HFFc6 (cell line): ENCODE measurements at regions not wholly inside any gene's neighbourhood (a gene's known extent, or its start where the extent isn't known, plus 50 kb on each side); places are given as distances from the start of the nearest gene placed in this dataset.

Experiments
- DNase-seq: peaks from one replicate; pipeline ENCODE4 v3.0.0-alpha.2; 2018
- H3K27ac Mint-ChIP-seq: 2 replicates; pipeline ENCODE4 v1.8.0; 2020; ENCODE audit warnings: mild to moderate bottlenecking, mixed read lengths
- H3K27me3 Mint-ChIP-seq: 2 replicates; pipeline ENCODE4 v1.8.0; 2021; ENCODE audit warnings: mild to moderate bottlenecking, moderate library complexity, mixed read lengths; ENCODE audit not compliant: insufficient read depth
- H3K36me3 Mint-ChIP-seq: 2 replicates; pipeline ENCODE4 v1.8.0; 2021; ENCODE audit warnings: low read depth, mixed read lengths
- H3K4me1 Mint-ChIP-seq: 2 replicates; pipeline ENCODE4 v1.8.0; 2020; ENCODE audit warnings: low read depth, mixed read lengths
- H3K4me3 Mint-ChIP-seq: 2 replicates; pipeline ENCODE4 v1.8.0; 2020; ENCODE audit warnings: mild to moderate bottlenecking, moderate library complexity, mixed read lengths
- H3K9me3 Mint-ChIP-seq: 2 replicates; pipeline ENCODE4 v1.8.0; 2020; ENCODE audit warnings: mild to moderate bottlenecking, mixed read lengths
- TF ChIP-seq, protein P1 (sequence below): fragments of 200-600 bp; sonication (generic); IDR thresholded peaks from 2 replicates; pipeline ENCODE4 v1.5.0; 2021; ENCODE audit warnings: antibody characterized with exemption, mild to moderate bottlenecking

DNA sequence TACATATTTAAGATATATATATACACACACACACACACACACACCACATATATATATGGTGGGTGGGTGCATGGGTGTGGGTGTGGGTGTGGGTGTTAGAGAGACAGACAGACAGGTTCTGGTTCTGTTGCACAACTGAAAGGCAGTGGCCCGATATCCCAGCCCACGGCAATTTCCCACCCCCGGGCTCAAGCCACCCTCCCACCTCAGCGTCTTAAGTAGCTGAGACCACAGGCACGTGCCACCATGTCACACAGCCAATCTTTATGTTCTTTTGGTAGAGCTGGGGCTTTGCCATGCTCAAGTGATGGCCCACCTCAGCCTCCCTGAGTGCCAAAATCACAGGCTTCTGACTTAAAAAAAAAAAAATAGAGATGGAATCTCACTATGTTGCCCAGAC, 417.8 kb upstream of the FOXG1 start:
- H3K4me3 Mint-ChIP-seq, result no peak overlapping the region
- H3K4me1 Mint-ChIP-seq, result no peaks in the 10 kb centered on the region
- H3K27ac Mint-ChIP-seq, result no peak overlapping the region
- TF ChIP-seq, protein P1, sequence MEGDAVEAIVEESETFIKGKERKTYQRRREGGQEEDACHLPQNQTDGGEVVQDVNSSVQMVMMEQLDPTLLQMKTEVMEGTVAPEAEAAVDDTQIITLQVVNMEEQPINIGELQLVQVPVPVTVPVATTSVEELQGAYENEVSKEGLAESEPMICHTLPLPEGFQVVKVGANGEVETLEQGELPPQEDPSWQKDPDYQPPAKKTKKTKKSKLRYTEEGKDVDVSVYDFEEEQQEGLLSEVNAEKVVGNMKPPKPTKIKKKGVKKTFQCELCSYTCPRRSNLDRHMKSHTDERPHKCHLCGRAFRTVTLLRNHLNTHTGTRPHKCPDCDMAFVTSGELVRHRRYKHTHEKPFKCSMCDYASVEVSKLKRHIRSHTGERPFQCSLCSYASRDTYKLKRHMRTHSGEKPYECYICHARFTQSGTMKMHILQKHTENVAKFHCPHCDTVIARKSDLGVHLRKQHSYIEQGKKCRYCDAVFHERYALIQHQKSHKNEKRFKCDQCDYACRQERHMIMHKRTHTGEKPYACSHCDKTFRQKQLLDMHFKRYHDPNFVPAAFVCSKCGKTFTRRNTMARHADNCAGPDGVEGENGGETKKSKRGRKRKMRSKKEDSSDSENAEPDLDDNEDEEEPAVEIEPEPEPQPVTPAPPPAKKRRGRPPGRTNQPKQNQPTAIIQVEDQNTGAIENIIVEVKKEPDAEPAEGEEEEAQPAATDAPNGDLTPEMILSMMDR, result no peak
- no peaks in the 10 kb centered on the region for H3K27me3 Mint-ChIP-seq
- no peaks in the 10 kb centered on the region; the same call in 1 of the 2 replicates for H3K36me3 Mint-ChIP-seq
- no peak for DNase-seq
- H3K9me3 Mint-ChIP-seq, result peaks cover 61% of the 10 kb centered on the region

DNA sequence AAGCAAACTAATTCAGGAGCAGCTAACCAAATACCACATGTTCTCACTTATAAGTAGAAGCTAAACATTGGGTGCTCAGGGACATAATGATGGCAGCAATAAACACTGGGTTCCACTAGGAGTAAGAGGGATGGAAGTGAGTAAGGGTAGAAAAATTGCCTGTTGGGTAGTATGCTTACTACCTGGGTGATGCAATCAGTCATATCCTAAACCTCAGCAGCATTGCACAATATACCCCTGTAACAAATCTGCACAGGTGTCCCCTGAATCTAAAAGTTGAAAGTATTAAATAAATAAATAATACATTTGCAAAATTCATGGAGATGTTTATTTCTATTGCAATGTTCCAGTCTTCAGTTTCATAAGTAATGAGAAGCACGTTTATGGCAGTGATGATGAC, 409.8 kb upstream of the FOXG1 start:
- H3K4me3 Mint-ChIP-seq, result no peak overlapping the region
- H3K27ac Mint-ChIP-seq, result no peak overlapping the region
- no peak for DNase-seq
- no peaks in the 10 kb centered on the region for H3K27me3 Mint-ChIP-seq
- 0 out of 2 replicates have a peak, but pooled peaks cover 2% of the 10 kb centered on the region for H3K36me3 Mint-ChIP-seq
- H3K9me3 Mint-ChIP-seq, result peaks cover 47% of the 10 kb centered on the region
- H3K4me1 Mint-ChIP-seq, result no peaks in the 10 kb centered on the region
- TF ChIP-seq, protein P1, result no peak

DNA sequence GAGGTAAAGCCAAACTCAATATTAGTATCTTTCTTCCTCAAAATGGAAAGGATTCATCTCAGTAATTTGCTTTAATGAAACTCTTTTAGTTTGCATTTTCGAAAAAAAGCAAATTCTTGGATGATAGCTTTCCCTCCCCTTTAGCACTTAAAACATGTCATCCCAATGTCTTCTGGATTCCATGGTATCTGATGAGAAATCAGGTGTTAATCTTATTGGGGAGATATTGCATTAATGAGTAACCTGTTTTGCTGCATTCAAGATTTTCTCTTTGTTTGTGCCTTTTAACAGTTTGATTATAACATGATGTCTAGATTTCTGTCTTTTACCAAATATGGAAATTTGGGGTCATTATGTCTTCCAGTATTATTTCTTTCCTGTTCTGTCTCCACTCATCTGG, 405.1 kb upstream of the FOXG1 start:
- no peaks in the 10 kb centered on the region for H3K4me1 Mint-ChIP-seq
- no peak overlapping the region for H3K27ac Mint-ChIP-seq
- no peaks in the 10 kb centered on the region for H3K27me3 Mint-ChIP-seq
- no peak for DNase-seq
- 0 out of 2 replicates have a peak, but pooled peaks cover 5% of the 10 kb centered on the region for H3K36me3 Mint-ChIP-seq
- peaks cover 57% of the 10 kb centered on the region for H3K9me3 Mint-ChIP-seq
- H3K4me3 Mint-ChIP-seq, result no peak overlapping the region
- TF ChIP-seq, protein P1, result no peak

DNA sequence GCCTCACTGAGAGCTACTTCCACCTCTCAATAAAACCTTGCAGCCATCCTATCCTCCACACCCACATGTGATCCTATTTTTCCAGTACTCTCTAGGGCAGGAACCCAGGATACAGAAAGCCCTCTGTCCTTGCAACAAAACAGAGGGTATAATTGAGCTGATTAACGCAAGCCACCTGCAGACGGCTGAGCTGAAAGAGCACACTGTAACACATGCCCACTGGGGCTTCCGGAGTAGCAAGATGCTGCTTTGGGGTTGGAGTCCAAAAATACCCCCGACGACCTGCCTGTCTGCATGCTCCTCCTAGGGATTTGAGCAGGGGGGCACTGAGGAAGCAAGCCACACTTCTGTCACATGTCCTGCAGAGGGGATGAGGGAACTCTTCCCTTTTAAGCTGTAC, 401.1 kb upstream of the FOXG1 start:
- Mint-ChIP-seq H3K27me3 (no peaks in the 10 kb centered on the region), H3K9me3 (peaks cover 43% of the 10 kb centered on the region), H3K36me3 (peaks cover 5% of the 10 kb centered on the region; the same call in 1 of the 2 replicates), H3K4me1 (no peaks in the 10 kb centered on the region), H3K4me3 (no peak overlapping the region), H3K27ac (no peak overlapping the region)
- TF ChIP-seq, protein P1, result no peak
- no peak for DNase-seq

DNA sequence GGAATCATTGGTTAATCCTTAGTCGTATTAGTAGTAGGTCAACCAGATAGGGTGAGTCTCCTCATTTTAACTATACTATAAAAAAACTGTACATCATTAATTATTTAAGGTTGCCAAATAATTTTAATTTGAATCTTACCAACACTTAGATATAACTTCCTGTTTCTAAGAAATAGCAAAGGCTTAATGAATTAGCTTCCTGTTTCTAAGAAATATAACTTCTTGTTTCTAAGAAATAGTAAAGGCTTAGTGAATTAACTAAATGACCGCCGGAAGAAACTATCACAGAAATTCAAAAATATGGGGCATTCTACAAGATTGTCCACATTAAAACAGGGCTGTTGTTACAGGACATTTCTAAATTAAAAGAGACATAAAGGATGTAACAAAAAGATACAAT, 392.9 kb upstream of the FOXG1 start:
- H3K36me3 Mint-ChIP-seq, result no peaks in the 10 kb centered on the region
- no peak overlapping the region for H3K27ac Mint-ChIP-seq
- H3K27me3 Mint-ChIP-seq, result no peaks in the 10 kb centered on the region
- H3K9me3 Mint-ChIP-seq, result peaks cover 32% of the 10 kb centered on the region
- DNase-seq, result no peak
- H3K4me3 Mint-ChIP-seq, result no peak overlapping the region
- TF ChIP-seq, protein P1, result no peak
- no peaks in the 10 kb centered on the region for H3K4me1 Mint-ChIP-seq

DNA sequence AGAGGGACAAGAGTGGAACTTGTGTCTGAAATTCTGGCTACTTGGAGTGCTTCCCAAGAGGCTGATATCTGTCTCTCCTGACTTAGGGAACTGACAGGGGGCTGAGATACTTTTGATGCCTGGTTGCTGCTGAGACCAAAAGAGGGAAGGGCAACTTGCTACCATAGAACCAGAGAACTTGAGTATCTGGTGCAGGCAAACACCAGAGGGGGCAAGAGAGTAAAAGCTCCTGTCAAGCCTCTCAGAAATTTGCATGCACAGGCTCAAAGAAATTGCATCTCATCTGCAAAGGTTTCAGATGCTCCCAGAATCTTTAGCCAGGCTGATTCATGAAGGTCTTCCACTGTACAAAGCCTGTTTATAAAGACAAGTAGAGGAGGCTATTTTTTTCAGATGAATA, 391.3 kb upstream of the FOXG1 start:
- no peak overlapping the region for H3K4me3 Mint-ChIP-seq
- H3K9me3 Mint-ChIP-seq, result peaks cover 32% of the 10 kb centered on the region
- H3K27ac Mint-ChIP-seq, result no peak overlapping the region
- DNase-seq, result no peak
- no peaks in the 10 kb centered on the region for H3K27me3 Mint-ChIP-seq
- H3K4me1 Mint-ChIP-seq, result no peaks in the 10 kb centered on the region
- TF ChIP-seq, protein P1, result no peak
- H3K36me3 Mint-ChIP-seq, result no peaks in the 10 kb centered on the region
